Psoas muscle (tissue), 7 donors: ENCODE measurements at regions not wholly inside any gene's neighbourhood (a gene's known extent, or its start where the extent isn't known, plus 50 kb on each side); places are given as distances from the start of the nearest gene placed in this dataset.
"Not testable (repeated sequence)": the region's sequence is repeated elsewhere in the genome, so short reads cannot be mapped to it uniquely, and the experiment has no call there.

ENCODE experiments used
- ATAC-seq, 4 donors: fragments of 200-7000 bp; cut with Tn5 transposase; one replicate each; pipeline ENCODE4 v1.9.1; 2020; ENCODE audit warnings: moderate library complexity in 3 of 4, mild to moderate bottlenecking in 2 of 4
- DNase-seq, 2 donors: peaks; one replicate each; pipeline ENCODE4 v3.0.0-alpha.2; 2020
- H3K27ac ChIP-seq: fragments of 200-600 bp; one replicate; pipeline ENCODE4 v1.8.0; 2022
- H3K27me3 ChIP-seq, 3 donors: fragments of 200-600 bp in 1 of 3; one replicate each; pipeline versions ENCODE4 v1.6.1 to v1.8.0; 2013 to 2022; ENCODE audit warnings: low read length in 2 of 3, mild to moderate bottlenecking in 2 of 3, moderate library complexity in 1 of 3; ENCODE audit not compliant: insufficient read depth in 3 of 3
- H3K36me3 ChIP-seq, 2 donors: fragments of 200-600 bp in 1 of 2; one replicate each; pipeline versions ENCODE4 v1.6.1 to v1.8.0; 2013 to 2022; ENCODE audit warnings: low read depth in 1 of 2, mild to moderate bottlenecking in 1 of 2, moderate library complexity in 1 of 2; ENCODE audit not compliant: insufficient read depth in 1 of 2
- H3K4me1 ChIP-seq: fragments of 200-600 bp; one replicate; pipeline ENCODE4 v1.8.0; 2022
- H3K4me3 ChIP-seq: fragments of 200-600 bp; one replicate; pipeline ENCODE4 v1.8.0; 2022; ENCODE audit warnings: mild to moderate bottlenecking
- H3K9me3 ChIP-seq: fragments of 200-600 bp; one replicate; pipeline ENCODE4 v1.8.0; 2022
- WGBS, 3 donors: extraction: QIAGEN DNeasy Blood & Tissue Kit; methylation state at CpG; one replicate each; pipeline versions ENCODE4 v1.1.6 to v1.1.7; 2013; 5-methylcytosine and 5-hydroxymethylcytosine counted together
- intact Hi-C, 2 donors: fragments of 100-400 bp; cut with DNase I; formaldehyde crosslinking; loops; one replicate each; pipeline versions ENCODE4 v1.11.0 to v1.14.2; 2022
- donor health status: healthy with polysubstance abuse.
- donor health status: DM: no; HTN: no; CAD: no; lungs with moderate emphysema.
- donor health status: Bipolar disorder and iron deficiency.
- donor health status: healthy.
- donor health status: DM: yes; HTN: yes; CAD: no.
- donor health status: DM: no; HTN: no; CAD: no.
- donor health status: DM: yes; HTN: yes; CAD: no.

GRCh38 chr9:94387338-94388010 is 59.0 kb upstream of the NUTM2F start:
- peak overlapping the region; percentile 34 for H3K4me3 ChIP-seq
- ATAC-seq, result peak in 2 of 4 donors; percentile 49 to 59
- H3K36me3 ChIP-seq, H3K27me3 ChIP-seq, intact Hi-C loops, DNase-seq, H3K9me3 ChIP-seq: not testable (repeated sequence)
- WGBS, 3 donors, result 73 to 78% (median 76%) methylated on average over 5 of the region's 5 CpGs
- peak overlapping the region; percentile 38 for H3K27ac ChIP-seq
- H3K4me1 ChIP-seq, result peaks cover 14% of the 10 kb centered on the region

GRCh38 chr9:94388011-94388406 is 59.6 kb upstream of the NUTM2F start:
- H3K9me3 ChIP-seq, H3K27me3 ChIP-seq, H3K36me3 ChIP-seq, DNase-seq, H3K27ac ChIP-seq, intact Hi-C loops: not testable (repeated sequence)
- Histone ChIP-seq H3K4me1 (peaks cover 14% of the 10 kb centered on the region), H3K4me3 (peak overlapping the region; percentile 34)
- ATAC-seq, result peak in 3 of 4 donors; percentile 55 to 79 (median 64)
- 71 to 93% (median 80%) methylated on average over 2 of the region's 2 CpGs for WGBS, 3 donors

GRCh38 chr9:94390425-94391098 is 62.1 kb upstream of the NUTM2F start:
- H3K4me3 ChIP-seq, intact Hi-C loops, H3K9me3 ChIP-seq, DNase-seq, H3K27ac ChIP-seq, ATAC-seq, H3K27me3 ChIP-seq, H3K36me3 ChIP-seq: not testable (repeated sequence)
- WGBS, 3 donors, result 83 to 94% (median 85%) methylated on average over 3 to 4 of the region's 5 CpGs
- H3K4me1 ChIP-seq, result peaks cover 14% of the 10 kb centered on the region

- peak; percentile 88 to 95 (median 90) for ATAC-seq
- H3K9me3 ChIP-seq, H3K4me3 ChIP-seq, DNase-seq, intact Hi-C loops, H3K27me3 ChIP-seq, H3K27ac ChIP-seq, H3K36me3 ChIP-seq, H3K4me1 ChIP-seq: not testable (repeated sequence)
- WGBS, 3 donors, result no CpG with 5 or more reads among the region's 2 CpGs
Observed at GRCh38 chr9:94392971-94393624, 64.7 kb upstream of the NUTM2F start.

- H3K4me3 ChIP-seq, DNase-seq, H3K4me1 ChIP-seq, intact Hi-C loops, H3K9me3 ChIP-seq, H3K36me3 ChIP-seq, H3K27me3 ChIP-seq, ATAC-seq, H3K27ac ChIP-seq: not testable (repeated sequence)
- WGBS, 3 donors, result 87 to 94% (median 90%) methylated on average over 3 of the region's 3 CpGs
Observed at GRCh38 chr9:94397766-94398379, 69.4 kb upstream of the NUTM2F start.

GRCh38 chr9:94400461-94400860 is 72.0 kb upstream of the NUTM2F start:
- H3K36me3 ChIP-seq, DNase-seq, H3K9me3 ChIP-seq, H3K4me1 ChIP-seq, H3K4me3 ChIP-seq, ATAC-seq, intact Hi-C loops, H3K27ac ChIP-seq, H3K27me3 ChIP-seq: not testable (repeated sequence)
- 86 to 93% (median 90%) methylated on average over 3 to 4 of the region's 4 CpGs for WGBS, 3 donors

- H3K27ac ChIP-seq, intact Hi-C loops, H3K9me3 ChIP-seq, H3K4me3 ChIP-seq, ATAC-seq, H3K4me1 ChIP-seq, H3K36me3 ChIP-seq, DNase-seq, H3K27me3 ChIP-seq: not testable (repeated sequence)
- 85 to 97% (median 93%) methylated on average over 1 of the region's 1 CpG for WGBS, 3 donors
Observed at GRCh38 chr9:94402795-94403194, 74.4 kb upstream of the NUTM2F start.

GRCh38 chr9:94403571-94403970 is 75.1 kb upstream of the NUTM2F start:
- H3K9me3 ChIP-seq, H3K36me3 ChIP-seq, DNase-seq, H3K4me1 ChIP-seq, H3K4me3 ChIP-seq, H3K27ac ChIP-seq, H3K27me3 ChIP-seq, intact Hi-C loops: not testable (repeated sequence)
- peak in 2 of 4 donors; percentile 26 to 37 for ATAC-seq
- WGBS, 3 donors, result 45 to 64% (median 54%) methylated on average over 3 of the region's 3 CpGs

- 62 to 68% (median 62%) methylated on average over 2 of the region's 2 CpGs for WGBS, 3 donors
- DNase-seq, H3K27ac ChIP-seq, H3K27me3 ChIP-seq, ATAC-seq, H3K9me3 ChIP-seq, H3K36me3 ChIP-seq, H3K4me3 ChIP-seq, H3K4me1 ChIP-seq, intact Hi-C loops: not testable (repeated sequence)
Observed at GRCh38 chr9:94413665-94414064, 85.2 kb upstream of the NUTM2F start.

- H3K27me3 ChIP-seq, DNase-seq, H3K9me3 ChIP-seq, intact Hi-C loops, ATAC-seq, H3K4me3 ChIP-seq, H3K4me1 ChIP-seq, H3K27ac ChIP-seq, H3K36me3 ChIP-seq: not testable (repeated sequence)
- 93 to 97% (median 93%) methylated on average over 5 of the region's 5 CpGs for WGBS, 3 donors
Observed at GRCh38 chr9:94415111-94415510, 86.7 kb upstream of the NUTM2F start.

- H3K9me3 ChIP-seq, H3K36me3 ChIP-seq, H3K27me3 ChIP-seq, intact Hi-C loops, H3K4me3 ChIP-seq, H3K4me1 ChIP-seq, DNase-seq: not testable (repeated sequence)
- ATAC-seq, result peak in 3 of 4 donors; percentile 61 to 72 (median 69)
- WGBS, 3 donors, result 33 to 50% (median 37%) methylated on average over 5 of the region's 5 CpGs
- H3K27ac ChIP-seq, result peak overlapping the region; percentile 19
Observed at GRCh38 chr9:94420098-94420497, 91.7 kb upstream of the NUTM2F start.
